Inflammatory macrophage treated with lipopolysaccharide for 1 hour (primary cell): ENCODE measurements at regions not wholly inside any gene's neighbourhood (a gene's known extent, or its start where the extent isn't known, plus 50 kb on each side); places are given as distances from the start of the nearest gene placed in this dataset.

Experiments used
- DNase-seq, 2 donors: peaks; one replicate each; pipeline ENCODE4 v3.0.0-alpha.2; 2020 to 2022

DNA sequence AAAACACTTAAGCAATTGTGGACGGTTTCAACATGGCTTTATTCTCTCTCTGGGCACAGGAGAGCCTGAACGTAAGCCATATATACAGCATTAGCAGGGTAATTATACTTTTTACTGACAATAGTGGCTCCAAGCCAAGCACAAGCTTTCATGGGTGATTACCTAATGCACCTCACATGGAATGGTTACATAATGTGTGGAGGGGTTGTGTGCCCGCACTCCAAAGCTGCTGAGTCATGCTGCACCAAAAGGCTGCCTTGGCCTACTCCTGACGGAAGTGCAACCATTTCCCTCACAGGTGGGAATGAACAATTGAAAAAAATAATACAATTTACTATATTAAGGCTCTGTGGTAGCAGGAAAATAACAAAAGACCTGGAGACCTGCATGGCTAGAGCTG, 86.5 kb upstream of the ATP10B start:
- peak in 1 of 2 donors; percentile 11 for DNase-seq

GRCh38 chr5:160937570-160937969, 85.6 kb upstream of the ATP10B start:
- DNase-seq, result no peak

DNA sequence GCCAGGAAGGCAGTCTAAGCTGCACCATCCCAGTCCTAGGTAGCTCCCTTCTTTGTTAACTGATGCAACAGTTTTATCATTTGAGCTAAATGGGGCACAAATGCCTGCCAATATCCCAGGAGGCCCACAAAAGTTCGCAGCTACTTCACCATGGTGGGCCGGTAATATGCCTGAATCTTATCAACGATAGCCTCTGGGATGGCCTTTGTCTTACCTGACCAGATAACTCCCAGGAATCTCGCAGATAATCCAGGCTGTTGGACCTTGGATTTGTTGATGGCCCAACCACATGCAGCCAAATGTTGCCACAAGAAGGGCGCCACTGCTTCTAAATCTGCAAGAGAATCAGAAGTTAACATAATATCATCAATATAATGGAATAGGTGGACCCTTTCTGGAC, 83.8 kb upstream of the ATP10B start:
- DNase-seq, result no peak

GRCh38 chr5:160931283-160931682, 79.3 kb upstream of the ATP10B start:
- no peak for DNase-seq

DNA sequence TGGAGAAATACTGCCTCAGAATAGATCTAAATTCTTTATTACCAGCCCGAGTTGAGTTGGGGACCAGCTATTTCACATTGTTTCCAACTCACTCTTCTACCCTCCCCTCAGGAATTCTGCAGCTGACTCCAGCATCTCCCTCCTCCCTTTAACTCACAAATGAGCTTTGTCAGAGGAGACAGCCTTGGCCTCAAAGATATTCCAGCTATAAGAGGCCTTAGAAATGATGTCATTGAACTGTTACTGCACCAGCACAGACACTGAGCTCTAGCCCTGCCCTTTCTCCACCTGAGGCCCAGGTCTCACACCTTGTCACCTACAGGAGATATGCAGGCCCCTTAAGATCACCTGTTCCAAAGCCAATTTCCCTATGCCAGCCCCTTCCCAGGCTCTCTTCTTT, 78.4 kb upstream of the ATP10B start:
- DNase-seq, result no peak

- no peak for DNase-seq
These were observed 77.9 kb upstream of the ATP10B start for GRCh38 chr5:160929906-160930305.

- DNase-seq, result no peak
These were observed 77.3 kb upstream of the ATP10B start for GRCh38 chr5:160929360-160929759.

DNA sequence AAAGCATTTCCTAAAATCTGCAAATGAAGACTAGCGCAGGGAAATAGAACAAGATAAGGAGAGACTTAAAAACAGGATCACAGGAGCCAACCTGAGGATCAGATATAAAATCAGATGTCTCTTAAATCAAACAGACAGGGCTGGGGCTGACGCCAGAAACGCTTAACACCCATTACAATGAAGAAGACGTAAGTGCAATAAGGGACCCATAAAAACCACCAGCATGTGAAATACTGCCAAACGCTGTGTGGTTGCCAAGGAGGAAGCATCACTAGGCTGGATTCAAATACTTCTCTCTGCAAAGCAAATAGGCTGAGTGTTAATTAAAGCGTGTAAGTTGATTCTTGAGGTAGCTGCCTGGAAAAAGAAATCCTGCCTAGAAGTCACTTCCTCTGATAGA, 74.4 kb upstream of the ATP10B start:
- DNase-seq, result no peak

- DNase-seq, result no peak
These were observed 73.3 kb upstream of the ATP10B start for GRCh38 chr5:160925281-160925680.

GRCh38 chr5:160923936-160924710, 72.1 kb upstream of the ATP10B start:
- DNase-seq, result no peak

DNA sequence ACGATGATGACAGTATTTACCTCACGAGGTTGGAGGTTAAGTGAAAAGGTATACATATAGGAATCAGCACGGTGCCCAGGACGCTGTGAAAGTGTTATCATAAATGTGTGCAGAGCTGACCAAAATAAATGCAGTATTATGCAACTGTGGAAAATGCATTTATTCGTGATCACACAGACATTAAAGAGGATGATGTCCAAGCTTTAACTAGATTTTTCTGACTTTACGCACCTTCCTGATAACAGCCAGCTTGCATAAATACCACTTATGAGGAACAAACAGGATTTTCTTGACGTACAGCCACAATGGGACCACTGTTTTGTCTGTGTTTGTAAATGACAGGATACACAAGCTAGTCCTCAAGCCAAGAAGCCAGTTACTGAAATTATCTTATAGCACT, 71.4 kb upstream of the ATP10B start:
- no peak for DNase-seq

DNA sequence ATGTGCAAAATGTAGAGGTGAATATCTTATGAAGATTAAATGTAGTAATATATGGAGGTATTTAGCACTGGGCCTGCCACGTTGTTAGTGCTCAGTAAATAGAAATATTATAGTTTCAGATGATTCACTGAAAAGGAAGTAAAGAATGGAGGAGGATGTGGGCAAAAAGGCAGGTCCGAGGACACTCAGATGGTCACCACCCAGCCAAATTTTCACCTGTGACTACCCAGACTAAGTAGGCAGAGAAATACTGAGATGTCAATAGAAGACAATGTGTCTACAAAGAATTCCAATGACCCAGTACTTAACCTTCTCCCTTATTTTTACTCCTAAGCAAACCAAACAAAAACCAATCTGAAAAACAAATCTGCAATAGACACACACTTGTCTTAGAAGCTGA, 70.3 kb upstream of the ATP10B start:
- DNase-seq, result no peak

DNA sequence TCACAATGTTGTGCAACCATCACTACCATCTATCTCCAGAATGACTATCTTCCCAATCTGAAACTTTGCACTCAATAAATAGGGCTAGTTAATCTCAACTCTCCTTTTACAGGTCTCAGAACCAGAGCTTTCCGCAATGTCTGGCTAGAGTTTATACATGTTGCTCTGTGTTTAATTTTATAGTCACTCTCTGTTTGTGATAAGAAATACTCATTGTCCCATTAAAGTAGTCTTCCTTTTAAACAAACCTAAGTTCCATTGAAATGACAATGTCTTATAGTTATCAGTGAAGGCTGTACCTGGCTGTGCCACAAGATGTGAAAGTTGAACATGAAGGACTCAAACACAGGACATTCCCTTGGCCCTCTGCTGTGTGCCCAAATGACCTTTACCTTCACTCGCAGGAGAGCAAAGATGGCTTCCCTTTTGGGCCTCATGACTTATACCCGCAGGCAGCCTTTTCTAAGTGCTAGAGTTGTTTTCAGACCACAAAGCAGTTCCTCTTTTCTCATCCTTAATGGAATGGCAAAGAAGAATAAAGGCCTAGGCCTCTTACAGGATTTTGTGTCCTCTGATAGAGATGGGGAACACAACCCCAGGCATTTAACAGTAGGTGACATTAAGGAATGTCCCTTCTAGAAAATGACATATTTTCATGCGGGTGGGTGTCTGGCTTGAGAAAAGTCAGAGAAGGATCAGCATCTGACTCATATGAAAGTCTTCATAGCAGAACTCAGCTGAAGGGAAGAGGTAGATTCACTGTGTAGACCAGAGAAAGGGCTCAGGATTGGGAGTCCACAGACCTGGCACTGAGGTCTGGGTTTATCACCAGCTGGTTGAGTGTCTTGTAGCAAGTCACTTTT, 69.6 kb upstream of the ATP10B start:
- peak in 1 of 2 donors; percentile 1 for DNase-seq

DNA sequence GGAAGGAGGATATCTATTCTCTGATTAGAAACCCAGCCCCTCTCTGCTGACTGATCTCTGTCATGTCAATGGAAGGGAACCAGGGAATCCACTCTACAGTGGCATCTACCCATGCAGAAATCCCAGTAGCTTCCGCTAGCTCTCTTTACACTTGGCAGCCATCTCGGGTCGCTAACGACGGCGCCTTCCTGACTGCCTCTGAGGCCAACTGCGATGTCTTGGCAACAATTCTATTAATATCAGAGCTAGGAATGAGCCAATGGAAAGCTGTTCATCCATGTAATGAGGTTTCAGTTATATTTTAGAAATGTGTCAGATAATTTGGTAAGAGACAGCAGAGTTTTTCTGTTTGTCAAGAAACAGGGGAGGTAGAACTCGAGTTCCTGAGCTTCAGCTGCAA, 67.6 kb upstream of the ATP10B start:
- DNase-seq, result no peak

GRCh38 chr5:160918386-160918785, 66.4 kb upstream of the ATP10B start:
- DNase-seq, result no peak

DNA sequence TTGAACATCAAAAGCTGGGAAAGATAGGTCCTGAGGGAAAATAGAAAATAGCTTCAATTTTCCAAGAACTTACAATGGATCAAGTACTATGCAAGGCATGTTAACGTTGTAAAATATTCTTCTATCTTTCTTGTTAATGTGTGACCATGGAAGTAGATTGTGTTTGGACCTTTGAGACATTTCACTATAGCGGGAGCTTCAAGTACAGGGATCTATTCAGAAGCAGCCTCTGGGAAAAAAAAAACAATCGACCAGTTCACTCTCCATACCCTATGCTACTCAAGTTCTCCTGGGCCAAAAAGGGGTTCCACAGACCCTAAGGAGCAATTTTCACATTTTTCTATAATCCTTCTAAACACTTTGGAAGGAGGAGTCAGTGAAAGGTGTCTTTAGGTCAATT, 54.1 kb upstream of the ATP10B start:
- DNase-seq, result no peak

DNA sequence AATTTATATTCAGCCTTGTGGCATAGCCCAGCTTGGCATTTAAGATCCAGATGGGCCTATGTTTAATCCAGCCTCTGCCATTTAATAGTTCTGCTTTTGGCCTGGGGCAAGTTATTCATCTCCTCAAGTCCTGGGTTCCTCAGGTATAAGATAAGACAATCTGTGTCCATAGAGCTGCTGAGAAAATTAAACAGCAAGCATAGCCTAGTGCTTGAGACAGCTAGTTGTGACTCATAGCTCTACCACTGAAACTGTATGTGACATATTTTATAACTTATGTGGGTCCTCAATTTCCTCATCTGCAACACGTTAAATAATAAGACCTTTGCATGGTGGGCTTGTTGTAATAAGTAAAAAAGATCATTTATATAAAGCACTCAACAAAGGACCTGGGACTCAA, 53.3 kb upstream of the ATP10B start:
- no peak for DNase-seq

- no peak for DNase-seq
These were observed 52.6 kb upstream of the ATP10B start for GRCh38 chr5:160904591-160904990.

- DNase-seq, result no peak
These were observed 51.5 kb upstream of the ATP10B start for GRCh38 chr5:160903551-160903950.

GRCh38 chr5:160903076-160903475, 51.1 kb upstream of the ATP10B start:
- DNase-seq, result no peak
